ENCODE measurements at regions not wholly inside any gene's neighbourhood (a gene's known extent, or its start where the extent isn't known, plus 50 kb on each side); places are given as distances from the start of the nearest gene placed in this dataset.

GRCh38 chr2:82124629-82125028 lies 1820.1 kb upstream of the LRRTM1 start:
- TF ChIP-seq CTCF (conservative IDR thresholded peaks at IDR 0.05; ENCODE audit: low read depth, low read length) = no peak
- TF ChIP-seq EZH2phosphoT487 (IDR thresholded peaks at IDR 0.05; ENCODE audit: borderline replicate concordance, low read length) = no peak
